ENCODE measurements at regions not wholly inside any gene's neighbourhood (a gene's known extent, or its start where the extent isn't known, plus 50 kb on each side); places are given as distances from the start of the nearest gene placed in this dataset.

DNA sequence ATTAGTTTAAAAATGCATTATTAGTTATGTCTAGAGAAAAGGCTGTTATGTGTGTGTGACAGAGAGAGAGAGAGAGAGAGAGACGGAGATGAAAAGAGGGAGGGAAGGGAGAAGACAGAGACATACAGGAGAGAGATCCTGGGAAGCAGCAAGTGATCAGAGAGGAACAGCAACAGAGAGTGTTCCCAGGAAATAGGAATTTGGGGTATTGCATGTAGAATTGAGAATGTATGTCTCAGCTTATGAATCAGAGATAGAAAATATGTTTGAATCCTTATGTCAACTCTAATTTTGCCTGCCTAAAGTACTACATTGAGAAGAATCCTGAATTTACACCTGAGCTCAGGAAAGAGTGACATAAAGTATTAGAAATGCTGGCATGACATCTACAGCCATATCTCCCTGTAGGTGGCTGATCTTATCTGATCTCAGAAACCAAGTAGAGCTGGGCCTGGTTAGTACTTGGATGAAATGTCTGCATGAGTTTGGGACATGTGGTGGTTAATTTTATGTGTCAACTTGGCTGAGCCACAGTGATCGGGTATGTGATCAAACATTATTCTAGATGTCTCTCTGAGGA, 130.6 kb downstream of the TENT5A start:
- TF ChIP-seq, protein P1, sequence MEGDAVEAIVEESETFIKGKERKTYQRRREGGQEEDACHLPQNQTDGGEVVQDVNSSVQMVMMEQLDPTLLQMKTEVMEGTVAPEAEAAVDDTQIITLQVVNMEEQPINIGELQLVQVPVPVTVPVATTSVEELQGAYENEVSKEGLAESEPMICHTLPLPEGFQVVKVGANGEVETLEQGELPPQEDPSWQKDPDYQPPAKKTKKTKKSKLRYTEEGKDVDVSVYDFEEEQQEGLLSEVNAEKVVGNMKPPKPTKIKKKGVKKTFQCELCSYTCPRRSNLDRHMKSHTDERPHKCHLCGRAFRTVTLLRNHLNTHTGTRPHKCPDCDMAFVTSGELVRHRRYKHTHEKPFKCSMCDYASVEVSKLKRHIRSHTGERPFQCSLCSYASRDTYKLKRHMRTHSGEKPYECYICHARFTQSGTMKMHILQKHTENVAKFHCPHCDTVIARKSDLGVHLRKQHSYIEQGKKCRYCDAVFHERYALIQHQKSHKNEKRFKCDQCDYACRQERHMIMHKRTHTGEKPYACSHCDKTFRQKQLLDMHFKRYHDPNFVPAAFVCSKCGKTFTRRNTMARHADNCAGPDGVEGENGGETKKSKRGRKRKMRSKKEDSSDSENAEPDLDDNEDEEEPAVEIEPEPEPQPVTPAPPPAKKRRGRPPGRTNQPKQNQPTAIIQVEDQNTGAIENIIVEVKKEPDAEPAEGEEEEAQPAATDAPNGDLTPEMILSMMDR (conservative IDR thresholded peaks at IDR 0.05; ENCODE audit: low read length): no peak
- no peak for TF ChIP-seq EZH2phosphoT487 (IDR thresholded peaks at IDR 0.05; ENCODE audit: borderline replicate concordance, low read depth, low read length)
